WTC11 (cell line): ENCODE measurements at regions not wholly inside any gene's neighbourhood (a gene's known extent, or its start where the extent isn't known, plus 50 kb on each side); places are given as distances from the start of the nearest gene placed in this dataset.

Experiments
- ATAC-seq: fragments of 200-7000 bp; cut with Tn5 transposase; 2 replicates; pipeline ENCODE4 v1.10.0; 2021; ENCODE audit warnings: mild to moderate bottlenecking, moderate library complexity
- CTCF ChIA-PET: fragments of 300-600 bp; sonication (Branson Sonifier 250); formaldehyde crosslinking; loops from one replicate; lab custom pipeline; 2021; ENCODE audit warnings: antibody characterized with exemption; lab: Charles Lee
- POLR2A ChIA-PET: fragments of 350-600 bp; sonication (Branson Sonifier 250); formaldehyde crosslinking; loops from one replicate; lab custom pipeline; 2021; ENCODE audit warnings: antibody characterized with exemption; lab: Charles Lee
- DNase-seq: peaks from one replicate; pipeline ENCODE4 v3.0.0; 2021; ENCODE audit warnings: low spot score
- H3K27ac Mint-ChIP-seq: 2 replicates; pipeline ENCODE4 v1.8.0; 2021; ENCODE audit warnings: mixed read lengths
- H3K27me3 Mint-ChIP-seq: 2 replicates; pipeline ENCODE4 v1.8.0; 2021; ENCODE audit warnings: low read depth, mild to moderate bottlenecking, moderate library complexity, mixed read lengths
- H3K36me3 Mint-ChIP-seq: 2 replicates; pipeline ENCODE4 v1.8.0; 2021; ENCODE audit warnings: mixed read lengths
- H3K4me1 Mint-ChIP-seq: 2 replicates; pipeline ENCODE4 v1.8.0; 2022; ENCODE audit warnings: mixed read lengths
- H3K4me3 Mint-ChIP-seq: 2 replicates; pipeline ENCODE4 v1.8.0; 2021; ENCODE audit warnings: mild to moderate bottlenecking, moderate library complexity, mixed read lengths
- H3K9me3 Mint-ChIP-seq: 2 replicates; pipeline ENCODE4 v1.8.0; 2021; ENCODE audit warnings: mixed read lengths
- ESRRA ChIP-seq: sonication (generic); formaldehyde crosslinking; IDR thresholded peaks from 2 replicates; pipeline ENCODE4 v1.8.1; 2022; ENCODE audit warnings: mild to moderate bottlenecking, missing genetic modification reagents, borderline replicate concordance
- FOXK1 ChIP-seq: sonication (generic); formaldehyde crosslinking; IDR thresholded peaks from 2 replicates; pipeline ENCODE4 v1.8.0; 2022; ENCODE audit warnings: mild to moderate bottlenecking, moderate library complexity, missing genetic modification reagents
- FOXP1 ChIP-seq: sonication (generic); formaldehyde crosslinking; IDR thresholded peaks from 2 replicates; pipeline ENCODE4 v1.8.0; 2022; ENCODE audit warnings: missing genetic modification reagents, mild to moderate bottlenecking, moderate library complexity, borderline replicate concordance
- GRHL2 ChIP-seq: fragments of 250-450 bp; sonication (Bioruptor Pico); IDR thresholded peaks from 2 replicates; pipeline ENCODE4 v1.8.0; 2022; ENCODE audit warnings: mild to moderate bottlenecking, moderate library complexity; ENCODE audit not compliant: insufficient replicate concordance, severe bottlenecking
- GTF2I ChIP-seq: fragments of 250-450 bp; sonication (Bioruptor Pico); conservative IDR thresholded peaks from 2 replicates; pipeline ENCODE4 v1.4.0; 2021; ENCODE audit warnings: mild to moderate bottlenecking
- IRF1 ChIP-seq: sonication (generic); formaldehyde crosslinking; IDR thresholded peaks from 2 replicates; pipeline ENCODE4 v1.8.0; 2023; ENCODE audit warnings: missing genetic modification reagents
- IRF2 ChIP-seq: sonication (generic); formaldehyde crosslinking; IDR thresholded peaks from 2 replicates; pipeline ENCODE4 v1.8.0; 2022; ENCODE audit warnings: low read depth, missing genetic modification reagents, borderline replicate concordance
- MLX ChIP-seq: sonication (generic); formaldehyde crosslinking; IDR thresholded peaks from 2 replicates; pipeline ENCODE4 v1.8.1; 2023; ENCODE audit warnings: mild to moderate bottlenecking, missing genetic modification reagents, moderate library complexity
- NFYB ChIP-seq: sonication (generic); formaldehyde crosslinking; conservative IDR thresholded peaks from 2 replicates; pipeline ENCODE4 v1.8.0; 2022; ENCODE audit warnings: low read depth, missing genetic modification reagents
- SMAD4 ChIP-seq: sonication (generic); formaldehyde crosslinking; IDR thresholded peaks from 2 replicates; pipeline ENCODE4 v1.8.0; 2022; ENCODE audit warnings: mild to moderate bottlenecking, missing genetic modification reagents
- TP53 ChIP-seq: sonication (generic); formaldehyde crosslinking; IDR thresholded peaks from 2 replicates; pipeline ENCODE4 v1.8.1; 2023; ENCODE audit warnings: mild to moderate bottlenecking, missing genetic modification reagents
- USF1 ChIP-seq: sonication (generic); formaldehyde crosslinking; IDR thresholded peaks from 2 replicates; pipeline ENCODE4 v1.8.0; 2022; ENCODE audit warnings: mild to moderate bottlenecking, missing genetic modification reagents
- ZNF219 ChIP-seq: sonication (generic); formaldehyde crosslinking; IDR thresholded peaks from 2 replicates; pipeline ENCODE4 v1.8.0; 2023; ENCODE audit warnings: missing genetic modification reagents, mild to moderate bottlenecking, borderline replicate concordance
- ZNF232 ChIP-seq: sonication (generic); formaldehyde crosslinking; IDR thresholded peaks from 2 replicates; pipeline ENCODE4 v1.8.0; 2022; ENCODE audit warnings: mild to moderate bottlenecking, missing genetic modification reagents
- ZNF263 ChIP-seq: sonication (generic); formaldehyde crosslinking; IDR thresholded peaks from 2 replicates; pipeline ENCODE4 v1.8.1; 2022; ENCODE audit warnings: low read depth, mild to moderate bottlenecking, moderate library complexity, missing genetic modification reagents
- ZNF671 ChIP-seq: fragments of 250-450 bp; sonication (Bioruptor Pico); IDR thresholded peaks from 2 replicates; pipeline ENCODE4 v1.8.0; 2021; ENCODE audit warnings: mild to moderate bottlenecking
- ZSCAN18 ChIP-seq: fragments of 250-450 bp; sonication (Bioruptor Pico); IDR thresholded peaks from 2 replicates; pipeline ENCODE4 v2.1.2; 2022; ENCODE audit warnings: mild to moderate bottlenecking, moderate library complexity
- TF ChIP-seq, protein P1 (sequence below): sonication (generic); formaldehyde crosslinking; conservative IDR thresholded peaks from 2 replicates; pipeline ENCODE4 v1.8.1; 2022; ENCODE audit warnings: mild to moderate bottlenecking, missing genetic modification reagents
- TF ChIP-seq, protein P2 (sequence below): sonication (generic); formaldehyde crosslinking; IDR thresholded peaks from 2 replicates; pipeline ENCODE4 v1.8.0; 2022; ENCODE audit warnings: missing genetic modification reagents

- no peaks in the 10 kb centered on the region for H3K9me3 Mint-ChIP-seq
- H3K27me3 Mint-ChIP-seq = peaks cover 30% of the 10 kb centered on the region
- no peak overlapping the region for H3K27ac Mint-ChIP-seq
- peak overlapping the region; percentile 82 for H3K4me3 Mint-ChIP-seq
- ChIA-PET POLR2A (no interaction called here), CTCF (interaction anchor here (0.8 to 1.2 kb wide), 6 partner anchors 34 to 492 kb away, joined by 3 to 6 read pairs (median 3); no protein-coding TSS in a partner anchor)
- DNase-seq = no peak
- ATAC-seq = no peak
- no peaks in the 10 kb centered on the region for H3K36me3 Mint-ChIP-seq
- peaks cover 47% of the 10 kb centered on the region for H3K4me1 Mint-ChIP-seq
- TF ChIP-seq, protein P1, sequence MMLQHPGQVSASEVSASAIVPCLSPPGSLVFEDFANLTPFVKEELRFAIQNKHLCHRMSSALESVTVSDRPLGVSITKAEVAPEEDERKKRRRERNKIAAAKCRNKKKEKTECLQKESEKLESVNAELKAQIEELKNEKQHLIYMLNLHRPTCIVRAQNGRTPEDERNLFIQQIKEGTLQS (CRISPR knock-in tag) = no peak
- no peak for TF ChIP-seq ESRRA (CRISPR knock-in tag)
- no peak for TF ChIP-seq TP53 (CRISPR knock-in tag)
- no peak for TF ChIP-seq IRF1
- no peak for TF ChIP-seq ZNF263
- TF ChIP-seq SMAD4 (CRISPR knock-in tag) = no peak
- no peak for TF ChIP-seq NFYB
- TF ChIP-seq, protein P2, sequence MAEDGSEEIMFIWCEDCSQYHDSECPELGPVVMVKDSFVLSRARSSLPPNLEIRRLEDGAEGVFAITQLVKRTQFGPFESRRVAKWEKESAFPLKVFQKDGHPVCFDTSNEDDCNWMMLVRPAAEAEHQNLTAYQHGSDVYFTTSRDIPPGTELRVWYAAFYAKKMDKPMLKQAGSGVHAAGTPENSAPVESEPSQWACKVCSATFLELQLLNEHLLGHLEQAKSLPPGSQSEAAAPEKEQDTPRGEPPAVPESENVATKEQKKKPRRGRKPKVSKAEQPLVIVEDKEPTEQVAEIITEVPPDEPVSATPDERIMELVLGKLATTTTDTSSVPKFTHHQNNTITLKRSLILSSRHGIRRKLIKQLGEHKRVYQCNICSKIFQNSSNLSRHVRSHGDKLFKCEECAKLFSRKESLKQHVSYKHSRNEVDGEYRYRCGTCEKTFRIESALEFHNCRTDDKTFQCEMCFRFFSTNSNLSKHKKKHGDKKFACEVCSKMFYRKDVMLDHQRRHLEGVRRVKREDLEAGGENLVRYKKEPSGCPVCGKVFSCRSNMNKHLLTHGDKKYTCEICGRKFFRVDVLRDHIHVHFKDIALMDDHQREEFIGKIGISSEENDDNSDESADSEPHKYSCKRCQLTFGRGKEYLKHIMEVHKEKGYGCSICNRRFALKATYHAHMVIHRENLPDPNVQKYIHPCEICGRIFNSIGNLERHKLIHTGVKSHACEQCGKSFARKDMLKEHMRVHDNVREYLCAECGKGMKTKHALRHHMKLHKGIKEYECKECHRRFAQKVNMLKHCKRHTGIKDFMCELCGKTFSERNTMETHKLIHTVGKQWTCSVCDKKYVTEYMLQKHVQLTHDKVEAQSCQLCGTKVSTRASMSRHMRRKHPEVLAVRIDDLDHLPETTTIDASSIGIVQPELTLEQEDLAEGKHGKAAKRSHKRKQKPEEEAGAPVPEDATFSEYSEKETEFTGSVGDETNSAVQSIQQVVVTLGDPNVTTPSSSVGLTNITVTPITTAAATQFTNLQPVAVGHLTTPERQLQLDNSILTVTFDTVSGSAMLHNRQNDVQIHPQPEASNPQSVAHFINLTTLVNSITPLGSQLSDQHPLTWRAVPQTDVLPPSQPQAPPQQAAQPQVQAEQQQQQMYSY (CRISPR knock-in tag) = no peak
- TF ChIP-seq MLX (CRISPR knock-in tag) = no peak
- no peak for TF ChIP-seq ZNF219 (CRISPR knock-in tag)
- no peak for TF ChIP-seq ZNF671
- TF ChIP-seq GTF2I (CRISPR knock-in tag) = no peak
- no peak for TF ChIP-seq USF1 (CRISPR knock-in tag)
- TF ChIP-seq FOXK1 = no peak
- TF ChIP-seq IRF2 = no peak
- TF ChIP-seq FOXP1 (CRISPR knock-in tag) = no peak
- no peak for TF ChIP-seq ZNF232 (CRISPR knock-in tag)
- TF ChIP-seq ZSCAN18 (CRISPR knock-in tag) = no peak
These were observed 143.7 kb upstream of the ETS2 start for GRCh38 chr21:38661889-38662568.

GRCh38 chr21:38663282-38663681, 142.4 kb upstream of the ETS2 start:
- peaks cover 23% of the 10 kb centered on the region for H3K27me3 Mint-ChIP-seq
- H3K4me1 Mint-ChIP-seq = peaks cover 40% of the 10 kb centered on the region
- ChIA-PET POLR2A (no interaction called here), CTCF (interaction anchor here (1.4 kb wide), 1 partner anchor 474 kb away, joined by 5 read pairs; no protein-coding TSS in a partner anchor)
- TF ChIP-seq GRHL2 (CRISPR knock-in tag) = no peak
- H3K9me3 Mint-ChIP-seq = no peaks in the 10 kb centered on the region
- DNase-seq (no peak), ATAC-seq (no peak)
- H3K36me3 Mint-ChIP-seq = no peaks in the 10 kb centered on the region
- H3K4me3 Mint-ChIP-seq = no peak overlapping the region
- no peak overlapping the region for H3K27ac Mint-ChIP-seq
